Endothelial cell of umbilical vein (primary cell): ENCODE measurements at regions not wholly inside any gene's neighbourhood (a gene's known extent, or its start where the extent isn't known, plus 50 kb on each side); places are given as distances from the start of the nearest gene placed in this dataset.

Source experiments
- BruUV-seq: library from RNA; stranded (reverse); fragments of 400-500 nt; replicated peaks from 2 replicates; lab custom pipeline; 2021; lab: Mats Ljungman, UMichigan
- CTCF ChIA-PET: fragments of 300-600, 350-600 bp; sonication (Branson Sonifier 250); formaldehyde crosslinking; loops from one replicate; lab custom pipeline; 2021; ENCODE audit warnings: antibody characterized with exemption, inconsistent platforms; lab: Charles Lee
- POLR2A ChIA-PET: fragments of 300-600, 350-600 bp; sonication (Branson Sonifier 250); formaldehyde crosslinking; loops from one replicate; lab custom pipeline; 2021; ENCODE audit warnings: antibody characterized with exemption, inconsistent platforms; lab: Charles Lee
- DNase-seq: peaks from one replicate; pipeline ENCODE4 v3.0.0-alpha.2; 2011; ENCODE audit warnings: low read depth, low spot score
- FAIRE-seq: peaks from 2 replicates; lab custom pipeline; 2011; peaks lifted over from hg19 to GRCh38; lab: Jason Lieb, UNC
- H2AFZ ChIP-seq: 2 replicates; pipeline ENCODE4 v1.6.0; 2012; ENCODE audit warnings: low read depth, low read length, control low read depth, inconsistent platforms
- H3K27ac ChIP-seq: 2 replicates; pipeline ENCODE4 v1.5.1; 2011; ENCODE audit warnings: low read depth, mild to moderate bottlenecking, control low read depth, low read length, moderate library complexity; ENCODE audit not compliant: insufficient read depth
- H3K27me3 ChIP-seq, 2 experiments: 2 replicates each; pipeline versions ENCODE4 v1.6.0 to v1.6.1; 2011; ENCODE audit warnings: low read length in 2 of 2, mixed read lengths in 1 of 2; ENCODE audit not compliant: control insufficient read depth in 2 of 2, insufficient read depth in 2 of 2
- H3K36me3 ChIP-seq, 2 experiments: 2 replicates in 1 of 2; 3 replicates in 1 of 2; pipeline ENCODE4 v1.5.1; 2011; ENCODE audit warnings: low read length in 2 of 2, mild to moderate bottlenecking in 1 of 2, moderate library complexity in 1 of 2; ENCODE audit not compliant: control insufficient read depth in 2 of 2, insufficient read depth in 2 of 2; ENCODE audit errors: extremely low read depth in 1 of 2
- H3K4me1 ChIP-seq: 3 replicates; pipeline ENCODE4 v1.5.1; 2011; ENCODE audit warnings: mild to moderate bottlenecking, low read length; ENCODE audit not compliant: control insufficient read depth, insufficient read depth; ENCODE audit errors: extremely low read depth
- H3K4me2 ChIP-seq: 2 replicates; pipeline ENCODE4 v1.6.1; 2011; ENCODE audit warnings: low read length, control low read depth, mixed read lengths; ENCODE audit not compliant: insufficient read depth
- H3K4me3 ChIP-seq, 3 experiments: fragments of 200-600 bp in 1 of 3; sonication (generic), shearing (Covaris generic) in 1 of 3; replicated peaks in 1 of 3; 2 replicates each; pipeline ENCODE4 v1.5.1; 2011 to 2016; ENCODE audit warnings: control low read depth in 3 of 3, low read length in 3 of 3, mild to moderate bottlenecking in 2 of 3, inconsistent platforms in 1 of 3, low read depth in 1 of 3, moderate library complexity in 1 of 3; ENCODE audit not compliant: insufficient read depth in 1 of 3
- H3K79me2 ChIP-seq: 2 replicates; pipeline ENCODE4 v1.6.0; 2012; ENCODE audit warnings: low read length, inconsistent platforms; ENCODE audit not compliant: control insufficient read depth, insufficient read depth
- H3K9ac ChIP-seq: replicated peaks from 2 replicates; pipeline ENCODE3; 2011; ENCODE audit warnings: low read length, control low read depth; ENCODE audit not compliant: insufficient read depth; ENCODE audit errors: extremely low read depth
- H3K9me1 ChIP-seq: replicated peaks from 3 replicates; pipeline ENCODE4 v1.6.0; 2011; ENCODE audit warnings: mild to moderate bottlenecking, low read length; ENCODE audit not compliant: control insufficient read depth, insufficient read depth; ENCODE audit errors: extremely low read depth
- H3K9me3 ChIP-seq: replicated peaks from 2 replicates; pipeline ENCODE4 v1.5.1; 2012; ENCODE audit warnings: low read length, inconsistent platforms; ENCODE audit not compliant: control insufficient read depth, insufficient read depth
- H4K20me1 ChIP-seq: replicated peaks from 2 replicates; pipeline ENCODE3; 2011; ENCODE audit warnings: mild to moderate bottlenecking, low read length; ENCODE audit not compliant: control insufficient read depth, insufficient read depth; ENCODE audit errors: extremely low read depth
- EZH2 ChIP-seq: IDR thresholded peaks from 2 replicates; pipeline ENCODE4 v1.6.1; 2012; ENCODE audit warnings: borderline replicate concordance, low read depth, mild to moderate bottlenecking, moderate library complexity, low read length, inconsistent platforms; ENCODE audit not compliant: severe bottlenecking
- FOS ChIP-seq: IDR thresholded peaks from 2 replicates; pipeline ENCODE4 v1.6.1; 2011; ENCODE audit warnings: mild to moderate bottlenecking, low read length, moderate library complexity, borderline replicate concordance; ENCODE audit not compliant: insufficient read depth
- GATA2 ChIP-seq: IDR thresholded peaks from 2 replicates; pipeline ENCODE4 v1.7.0; 2011; ENCODE audit warnings: low read depth, mild to moderate bottlenecking, moderate library complexity, mixed read lengths, low read length; ENCODE audit not compliant: insufficient read length, insufficient read depth
- JUN ChIP-seq: IDR thresholded peaks from 2 replicates; pipeline ENCODE4 v1.6.1; 2011; ENCODE audit warnings: borderline replicate concordance, low read depth; ENCODE audit not compliant: insufficient read length, insufficient read depth
- MYC ChIP-seq: IDR thresholded peaks from one replicate; pipeline ENCODE4 v1.6.1; 2011; ENCODE audit warnings: mild to moderate bottlenecking, low read depth, low read length
- POLR2A ChIP-seq: IDR thresholded peaks from 2 replicates; pipeline ENCODE4 v1.6.1; 2012; ENCODE audit warnings: low read depth, mild to moderate bottlenecking, control low read depth, low read length
- POLR2AphosphoS5 ChIP-seq: IDR thresholded peaks from 2 replicates; pipeline ENCODE4 v1.6.1; 2012; ENCODE audit warnings: low read depth, mild to moderate bottlenecking, control low read depth, low read length, moderate library complexity; ENCODE audit not compliant: insufficient read depth
- dilution Hi-C: fragments of 300-500 bp; cut with MboI; formaldehyde crosslinking; loops from one replicate; pipeline ENCODE4 v1.15.0; 2019; ENCODE audit warnings: low sequenced_read_pairs; ENCODE audit not compliant: extremely low pct_ligation_motif_present
- intact Hi-C: fragments of 100-400 bp; cut with micrococcal nuclease; formaldehyde crosslinking; loops from one replicate; pipeline ENCODE4 v1.10.0; 2022
- TF ChIP-seq, protein P1 (sequence below), 2 donors: IDR thresholded peaks; 1 replicate in 1 of 2; 2 replicates in 1 of 2; pipeline ENCODE4 v1.5.1; 2011; ENCODE audit warnings: low read length in 2 of 2, mild to moderate bottlenecking in 2 of 2, moderate library complexity in 2 of 2, control low read depth in 1 of 2, inconsistent platforms in 1 of 2, low read depth in 1 of 2; ENCODE audit not compliant: insufficient read depth in 1 of 2; ENCODE audit errors: extremely low read depth in 1 of 2
- TF ChIP-seq, protein P2 (sequence below): IDR thresholded peaks from 2 replicates; pipeline ENCODE4 v1.6.1; 2011; ENCODE audit not compliant: insufficient read depth, insufficient read length

DNA sequence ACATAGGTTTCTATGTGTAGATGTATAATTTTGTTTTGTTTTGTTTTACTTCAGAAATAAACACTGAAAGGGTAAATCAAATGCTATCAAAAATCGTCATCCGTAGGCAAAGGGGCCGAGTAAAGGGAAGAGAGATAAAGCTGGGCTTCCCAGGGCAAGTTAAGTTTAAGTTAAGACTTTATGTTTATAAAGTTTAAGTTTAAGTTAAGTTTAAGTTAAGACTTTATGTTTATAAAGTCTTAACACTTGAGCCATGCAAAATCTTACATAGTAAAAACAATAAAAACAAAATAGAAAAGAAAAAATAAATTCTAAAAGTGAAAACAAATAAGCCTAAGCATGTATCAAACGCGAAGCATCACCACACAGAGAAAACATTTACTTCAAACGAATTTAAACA, 216.1 kb upstream of the SYNDIG1 start:
- CTCF ChIA-PET = no interaction called here
- DNase-seq (no peak), FAIRE-seq (no peak)
- dilution Hi-C loops (no loop called here), intact Hi-C loops (no loop called here)
- H3K36me3 ChIP-seq = no peaks in the 10 kb centered on the region
- H4K20me1 ChIP-seq = no peaks in the 10 kb centered on the region
- no peak overlapping the region for H3K4me2 ChIP-seq
- no peaks in the 10 kb centered on the region for H3K9me3 ChIP-seq
- H3K4me3 ChIP-seq = no peak overlapping the region
- H3K79me2 ChIP-seq = no peaks in the 10 kb centered on the region
- H3K9ac ChIP-seq = no peak overlapping the region
- no peak overlapping the region for H2AFZ ChIP-seq
- H3K4me1 ChIP-seq = no peaks in the 10 kb centered on the region
- H3K27ac ChIP-seq = no peak overlapping the region
- H3K27me3 ChIP-seq = no peaks in the 10 kb centered on the region
- POLR2A ChIA-PET = no interaction called here
- no TSS peak for BruUV-seq
- H3K9me1 ChIP-seq = no peaks in the 10 kb centered on the region
- TF ChIP-seq POLR2A (no peak), FOS (no peak), EZH2 (no peak), GATA2 (no peak), MYC (no peak), JUN (no peak), POLR2AphosphoS5 (no peak)
- TF ChIP-seq, protein P1, sequence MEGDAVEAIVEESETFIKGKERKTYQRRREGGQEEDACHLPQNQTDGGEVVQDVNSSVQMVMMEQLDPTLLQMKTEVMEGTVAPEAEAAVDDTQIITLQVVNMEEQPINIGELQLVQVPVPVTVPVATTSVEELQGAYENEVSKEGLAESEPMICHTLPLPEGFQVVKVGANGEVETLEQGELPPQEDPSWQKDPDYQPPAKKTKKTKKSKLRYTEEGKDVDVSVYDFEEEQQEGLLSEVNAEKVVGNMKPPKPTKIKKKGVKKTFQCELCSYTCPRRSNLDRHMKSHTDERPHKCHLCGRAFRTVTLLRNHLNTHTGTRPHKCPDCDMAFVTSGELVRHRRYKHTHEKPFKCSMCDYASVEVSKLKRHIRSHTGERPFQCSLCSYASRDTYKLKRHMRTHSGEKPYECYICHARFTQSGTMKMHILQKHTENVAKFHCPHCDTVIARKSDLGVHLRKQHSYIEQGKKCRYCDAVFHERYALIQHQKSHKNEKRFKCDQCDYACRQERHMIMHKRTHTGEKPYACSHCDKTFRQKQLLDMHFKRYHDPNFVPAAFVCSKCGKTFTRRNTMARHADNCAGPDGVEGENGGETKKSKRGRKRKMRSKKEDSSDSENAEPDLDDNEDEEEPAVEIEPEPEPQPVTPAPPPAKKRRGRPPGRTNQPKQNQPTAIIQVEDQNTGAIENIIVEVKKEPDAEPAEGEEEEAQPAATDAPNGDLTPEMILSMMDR (IDR thresholded peaks at IDR 0.05; ENCODE audit: extremely low read depth in 1 of 2, insufficient read depth in 1 of 2, low read depth in 1 of 2, low read length in 2 of 2) = no peak
- TF ChIP-seq, protein P2, sequence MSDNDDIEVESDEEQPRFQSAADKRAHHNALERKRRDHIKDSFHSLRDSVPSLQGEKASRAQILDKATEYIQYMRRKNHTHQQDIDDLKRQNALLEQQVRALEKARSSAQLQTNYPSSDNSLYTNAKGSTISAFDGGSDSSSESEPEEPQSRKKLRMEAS = no peak
